ENCODE measurements at regions not wholly inside any gene's neighbourhood (a gene's known extent, or its start where the extent isn't known, plus 50 kb on each side); places are given as distances from the start of the nearest gene placed in this dataset.

GRCh38 chr9:82553654-82554366 is 509.1 kb downstream of the RASEF start:
- TF ChIP-seq CTCF (IDR thresholded peaks at IDR 0.05; ENCODE audit: insufficient read depth, low read length, poor library complexity, severe bottlenecking) = no peak
- Histone ChIP-seq H3K4me3 (ENCODE audit: low read depth, low read length) (no peak overlapping the region), H3K27me3 (ENCODE audit: control insufficient read depth, insufficient read depth, low read length) (no peaks in the 10 kb centered on the region), H3K36me3 (ENCODE audit: control insufficient read depth, insufficient read depth, low read length) (no peaks in the 10 kb centered on the region)
- no peak for DNase-seq (ENCODE audit: low read depth)

GRCh38 chr9:82554381-82554780 is 508.6 kb downstream of the RASEF start:
- Histone ChIP-seq H3K4me3 (ENCODE audit: low read depth, low read length) (no peak overlapping the region), H3K36me3 (ENCODE audit: control insufficient read depth, insufficient read depth, low read length) (no peaks in the 10 kb centered on the region), H3K27me3 (ENCODE audit: control insufficient read depth, insufficient read depth, low read length) (no peaks in the 10 kb centered on the region)
- TF ChIP-seq CTCF (IDR thresholded peaks at IDR 0.05; ENCODE audit: insufficient read depth, low read length, poor library complexity, severe bottlenecking) = no peak
- DNase-seq (ENCODE audit: low read depth) = no peak

GRCh38 chr9:82555031-82555430 is 507.9 kb downstream of the RASEF start:
- H3K27me3 ChIP-seq (ENCODE audit: control insufficient read depth, insufficient read depth, low read length) = no peaks in the 10 kb centered on the region
- no peak for TF ChIP-seq CTCF (IDR thresholded peaks at IDR 0.05; ENCODE audit: insufficient read depth, low read length, poor library complexity, severe bottlenecking)
- no peak overlapping the region for H3K4me3 ChIP-seq (ENCODE audit: low read depth, low read length)
- H3K36me3 ChIP-seq (ENCODE audit: control insufficient read depth, insufficient read depth, low read length) = no peaks in the 10 kb centered on the region
- no peak for DNase-seq (ENCODE audit: low read depth)

- no peak for TF ChIP-seq CTCF (IDR thresholded peaks at IDR 0.05; ENCODE audit: insufficient read depth, low read length, poor library complexity, severe bottlenecking)
- no peak for DNase-seq (ENCODE audit: low read depth)
- H3K36me3 ChIP-seq (ENCODE audit: control insufficient read depth, insufficient read depth, low read length) = no peaks in the 10 kb centered on the region
- no peaks in the 10 kb centered on the region for H3K27me3 ChIP-seq (ENCODE audit: control insufficient read depth, insufficient read depth, low read length)
- no peak overlapping the region for H3K4me3 ChIP-seq (ENCODE audit: low read depth, low read length)
Measured at GRCh38 chr9:82555431-82556051, 507.4 kb downstream of the RASEF start.

- H3K27me3 ChIP-seq (ENCODE audit: control insufficient read depth, insufficient read depth, low read length) = no peaks in the 10 kb centered on the region
- no peak for DNase-seq (ENCODE audit: low read depth)
- H3K4me3 ChIP-seq (ENCODE audit: low read depth, low read length) = no peak overlapping the region
- H3K36me3 ChIP-seq (ENCODE audit: control insufficient read depth, insufficient read depth, low read length) = no peaks in the 10 kb centered on the region
- no peak for TF ChIP-seq CTCF (IDR thresholded peaks at IDR 0.05; ENCODE audit: insufficient read depth, low read length, poor library complexity, severe bottlenecking)
Measured at GRCh38 chr9:82558346-82558745, 504.6 kb downstream of the RASEF start.
